Sigmoid colon (tissue), 4 donors: ENCODE measurements at regions not wholly inside any gene's neighbourhood (a gene's known extent, or its start where the extent isn't known, plus 50 kb on each side); places are given as distances from the start of the nearest gene placed in this dataset.

Experiments used
- POLR2AphosphoS5 ChIP-seq, 4 donors: sonication (generic); formaldehyde crosslinking; IDR thresholded peaks; one replicate each; pipeline ENCODE4 v1.6.1; 2017; ENCODE audit warnings: antibody characterized with exemption in 4 of 4
- TF ChIP-seq, protein P1 (sequence below), 4 experiments: fragments of 450-650 bp in 3 of 4; fragments of 200-600 bp in 1 of 4; IDR thresholded peaks; one replicate each; pipeline ENCODE4 v1.5.1; 2016 to 2019; ENCODE audit warnings: antibody characterized with exemption in 4 of 4, mild to moderate bottlenecking in 3 of 4, moderate library complexity in 2 of 4

DNA sequence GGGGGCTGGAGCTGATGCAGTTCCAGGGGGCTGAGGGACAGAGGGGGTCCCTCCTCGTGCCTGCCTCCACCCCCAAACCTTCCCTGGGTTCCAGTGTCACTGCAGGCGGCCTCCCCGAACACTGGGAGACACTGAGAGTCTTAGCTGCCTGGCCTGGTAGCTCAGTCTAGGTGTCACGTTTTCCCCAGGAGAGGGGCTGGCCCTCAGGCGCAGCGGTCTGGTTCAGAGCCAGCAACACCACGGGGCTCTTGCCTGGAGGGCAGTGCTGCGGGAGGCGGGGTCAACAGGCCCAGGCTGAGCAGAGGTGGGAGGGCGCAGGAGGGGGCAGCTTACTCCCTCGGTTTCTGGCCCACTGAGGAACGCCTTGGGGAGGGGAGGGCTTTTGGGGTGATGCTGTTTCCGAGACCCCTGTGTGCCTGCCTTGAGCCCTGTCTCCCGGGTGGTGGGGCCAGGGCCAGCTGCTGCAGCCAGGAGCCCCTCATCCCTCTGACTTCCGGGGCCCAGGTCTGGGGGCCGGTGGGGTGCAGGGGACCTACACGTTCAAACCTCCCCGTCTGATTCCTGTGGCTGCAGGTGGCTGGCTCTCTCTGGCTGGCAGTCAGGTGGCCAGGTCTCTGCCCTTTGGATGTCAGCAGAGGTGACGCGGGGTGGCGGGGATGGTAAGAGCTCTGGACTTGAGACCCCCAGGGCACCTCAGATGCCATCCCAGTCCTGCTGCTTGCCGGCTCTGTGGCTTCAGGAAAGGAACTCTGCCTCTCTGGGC lies 89.3 kb upstream of the GSE1 start:
- TF ChIP-seq POLR2AphosphoS5 (IDR thresholded peaks at IDR 0.05) = no peak
- TF ChIP-seq, protein P1, sequence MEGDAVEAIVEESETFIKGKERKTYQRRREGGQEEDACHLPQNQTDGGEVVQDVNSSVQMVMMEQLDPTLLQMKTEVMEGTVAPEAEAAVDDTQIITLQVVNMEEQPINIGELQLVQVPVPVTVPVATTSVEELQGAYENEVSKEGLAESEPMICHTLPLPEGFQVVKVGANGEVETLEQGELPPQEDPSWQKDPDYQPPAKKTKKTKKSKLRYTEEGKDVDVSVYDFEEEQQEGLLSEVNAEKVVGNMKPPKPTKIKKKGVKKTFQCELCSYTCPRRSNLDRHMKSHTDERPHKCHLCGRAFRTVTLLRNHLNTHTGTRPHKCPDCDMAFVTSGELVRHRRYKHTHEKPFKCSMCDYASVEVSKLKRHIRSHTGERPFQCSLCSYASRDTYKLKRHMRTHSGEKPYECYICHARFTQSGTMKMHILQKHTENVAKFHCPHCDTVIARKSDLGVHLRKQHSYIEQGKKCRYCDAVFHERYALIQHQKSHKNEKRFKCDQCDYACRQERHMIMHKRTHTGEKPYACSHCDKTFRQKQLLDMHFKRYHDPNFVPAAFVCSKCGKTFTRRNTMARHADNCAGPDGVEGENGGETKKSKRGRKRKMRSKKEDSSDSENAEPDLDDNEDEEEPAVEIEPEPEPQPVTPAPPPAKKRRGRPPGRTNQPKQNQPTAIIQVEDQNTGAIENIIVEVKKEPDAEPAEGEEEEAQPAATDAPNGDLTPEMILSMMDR (IDR thresholded peaks at IDR 0.05) = no peak
